ENCODE measurements at regions not wholly inside any gene's neighbourhood (a gene's known extent, or its start where the extent isn't known, plus 50 kb on each side); places are given as distances from the start of the nearest gene placed in this dataset.

GRCh38 chr5:67315082-67315989, 118.7 kb upstream of the CD180 start:
- H3K27ac ChIP-seq, result no peak overlapping the region
- no peak for TF ChIP-seq CTCF (conservative IDR thresholded peaks at IDR 0.05)

- no peak overlapping the region for H3K27ac ChIP-seq
- TF ChIP-seq CTCF (conservative IDR thresholded peaks at IDR 0.05), result no peak
Measured at GRCh38 chr5:67311701-67312100, 115.1 kb upstream of the CD180 start.

- H3K27ac ChIP-seq, result no peak overlapping the region
- TF ChIP-seq CTCF (conservative IDR thresholded peaks at IDR 0.05), result no peak
Measured at GRCh38 chr5:67311208-67311607, 114.6 kb upstream of the CD180 start.

- no peak overlapping the region for H3K27ac ChIP-seq
- TF ChIP-seq CTCF (conservative IDR thresholded peaks at IDR 0.05), result no peak
Measured at GRCh38 chr5:67310740-67311139, 114.1 kb upstream of the CD180 start.

GRCh38 chr5:67310169-67310568, 113.6 kb upstream of the CD180 start:
- TF ChIP-seq CTCF (conservative IDR thresholded peaks at IDR 0.05), result no peak

GRCh38 chr5:67308988-67309688, 112.5 kb upstream of the CD180 start:
- peak overlapping the region; percentile 62 for H3K27ac ChIP-seq
- no peak for TF ChIP-seq CTCF (conservative IDR thresholded peaks at IDR 0.05)

More at GRCh38 chr5:67310169-67310568, 113.6 kb upstream of the CD180 start:
- H3K27ac ChIP-seq, result peak overlapping the region; percentile 62; the same call in 1 of the 2 replicates

GRCh38 chr5:67306965-67307607, 110.5 kb upstream of the CD180 start:
- no peak overlapping the region for H3K27ac ChIP-seq
- no peak for TF ChIP-seq CTCF (conservative IDR thresholded peaks at IDR 0.05)

Measured in VCaP (cell line).